Gastroesophageal sphincter (tissue), 3 donors: ENCODE measurements at regions not wholly inside any gene's neighbourhood (a gene's known extent, or its start where the extent isn't known, plus 50 kb on each side); places are given as distances from the start of the nearest gene placed in this dataset.

Source experiments
- CTCF ChIP-seq, 4 experiments: fragments of 200-600 bp in 2 of 4; fragments of 450-650 bp in 2 of 4; sonication (generic) in 1 of 4; IDR thresholded peaks; one replicate each; pipeline ENCODE4 v1.5.1; 2017 to 2019; ENCODE audit warnings: antibody characterized with exemption in 4 of 4, mild to moderate bottlenecking in 2 of 4, moderate library complexity in 2 of 4
- POLR2A ChIP-seq, 2 donors: fragments of 450-650 bp; IDR thresholded peaks; one replicate each; pipeline ENCODE4 v1.6.1; 2017; ENCODE audit warnings: antibody characterized with exemption in 2 of 2, mild to moderate bottlenecking in 2 of 2, moderate library complexity in 1 of 2
- POLR2AphosphoS5 ChIP-seq: sonication (generic); formaldehyde crosslinking; IDR thresholded peaks from one replicate; pipeline ENCODE4 v1.6.1; 2017; ENCODE audit warnings: antibody characterized with exemption

GRCh38 chr12:125487336-125487735, 422.1 kb downstream of the AACS start:
- no peak for TF ChIP-seq CTCF (IDR thresholded peaks at IDR 0.05)
- TF ChIP-seq POLR2AphosphoS5, result no peak
- TF ChIP-seq POLR2A (IDR thresholded peaks at IDR 0.05), result no peak
